HT-29 (cell line): ENCODE measurements at regions not wholly inside any gene's neighbourhood (a gene's known extent, or its start where the extent isn't known, plus 50 kb on each side); places are given as distances from the start of the nearest gene placed in this dataset.
"Not testable (repeated sequence)": the region's sequence is repeated elsewhere in the genome, so short reads cannot be mapped to it uniquely, and the experiment has no call there.

Experiments
- DNase-seq: peaks from one replicate; pipeline ENCODE4 v3.0.0-alpha.2; 2015; ENCODE audit warnings: low spot score

- DNase-seq, result no peak
Measured at GRCh38 chr5:66348387-66349125, 204.5 kb downstream of the SREK1 start.

GRCh38 chr5:66351813-66352212 is 207.7 kb downstream of the SREK1 start:
- no peak for DNase-seq

DNA sequence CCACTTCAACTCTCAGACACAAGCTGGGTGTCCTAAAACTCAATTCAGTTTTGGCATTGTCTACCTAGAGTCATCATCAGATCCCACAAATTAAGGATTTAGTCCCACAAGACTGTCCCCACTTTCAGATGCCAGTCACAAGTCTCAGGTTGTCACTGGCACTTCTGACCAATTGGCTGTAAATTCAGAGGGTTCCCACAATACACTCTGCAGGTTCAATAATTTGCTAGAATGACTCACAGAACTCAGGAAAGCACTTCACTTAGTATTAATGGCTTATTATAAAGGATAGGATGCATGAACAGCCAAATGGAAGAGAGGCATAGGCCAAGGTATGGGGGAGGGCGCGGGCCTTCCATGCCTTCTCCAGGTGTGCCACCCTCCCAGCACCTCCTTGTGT is 209.1 kb downstream of the SREK1 start:
- DNase-seq, result no peak

- peak; percentile 7 for DNase-seq
Measured at GRCh38 chr5:66354422-66354821, 210.3 kb downstream of the SREK1 start.

GRCh38 chr5:66356011-66356565 is 212.0 kb downstream of the SREK1 start:
- DNase-seq, result no peak

- no peak for DNase-seq
Measured at GRCh38 chr5:66358741-66359140, 214.6 kb downstream of the SREK1 start.

DNA sequence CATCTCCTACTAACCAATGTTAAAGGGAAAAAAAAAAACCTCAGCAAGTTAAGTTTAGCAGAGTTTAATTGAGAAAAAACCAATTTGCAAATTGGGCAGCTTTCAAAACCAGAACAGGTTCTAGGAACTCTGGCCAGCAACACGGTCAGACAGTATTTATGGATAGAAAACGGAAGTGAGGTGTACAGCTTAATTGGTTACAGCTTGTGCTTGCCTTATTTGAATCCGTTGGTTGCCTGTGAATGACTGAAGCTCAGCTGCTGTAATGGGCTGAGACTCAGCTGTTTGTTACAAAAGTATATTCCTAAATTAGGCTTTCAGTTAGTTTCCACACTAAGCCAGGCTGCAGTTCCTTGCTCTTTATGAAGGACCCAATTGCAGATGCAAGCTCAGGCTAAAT is 217.0 kb downstream of the SREK1 start:
- no peak for DNase-seq

DNA sequence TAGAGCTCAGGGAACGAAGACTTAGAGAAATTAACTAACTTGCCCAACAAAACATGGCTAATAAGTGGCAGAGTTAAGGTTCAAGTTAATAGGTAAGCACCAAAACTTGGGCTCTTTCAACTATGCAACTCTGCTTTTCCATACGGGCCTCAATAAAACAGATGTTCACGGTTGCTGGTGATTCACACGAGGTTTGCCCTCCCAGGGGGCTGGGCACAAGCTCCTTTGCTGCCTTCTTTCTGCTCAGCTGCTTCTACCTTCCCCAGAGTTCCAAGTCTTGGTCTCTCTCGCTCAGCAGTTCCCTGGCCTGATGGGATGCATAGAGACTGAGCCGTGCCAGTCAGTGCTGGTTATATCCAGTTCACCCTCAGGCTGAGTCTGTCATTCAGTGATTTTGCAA is 217.9 kb downstream of the SREK1 start:
- DNase-seq, result no peak

DNA sequence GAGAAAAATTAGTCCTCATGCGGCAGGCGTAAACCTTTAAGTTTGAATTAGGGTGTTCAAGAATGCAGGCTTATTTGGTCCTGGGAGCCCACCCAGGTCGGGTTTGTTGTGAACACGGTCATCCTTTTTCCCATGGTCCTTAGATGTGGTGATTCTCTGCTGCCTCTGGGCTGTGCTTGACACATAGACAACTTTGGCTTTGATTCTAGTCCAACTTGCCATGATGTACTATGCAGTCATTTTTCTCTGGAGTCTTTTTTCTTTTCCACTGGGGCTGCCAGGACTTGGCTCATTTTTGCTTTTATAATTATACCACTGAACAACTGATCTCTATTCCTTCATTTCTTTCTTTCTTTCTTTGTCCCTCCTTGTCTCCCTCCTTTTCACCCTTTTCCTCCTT is 218.6 kb downstream of the SREK1 start:
- DNase-seq, result no peak

- no peak for DNase-seq
Measured at GRCh38 chr5:66363097-66363496, 219.0 kb downstream of the SREK1 start.

GRCh38 chr5:66364186-66364585 is 220.1 kb downstream of the SREK1 start:
- no peak for DNase-seq

DNA sequence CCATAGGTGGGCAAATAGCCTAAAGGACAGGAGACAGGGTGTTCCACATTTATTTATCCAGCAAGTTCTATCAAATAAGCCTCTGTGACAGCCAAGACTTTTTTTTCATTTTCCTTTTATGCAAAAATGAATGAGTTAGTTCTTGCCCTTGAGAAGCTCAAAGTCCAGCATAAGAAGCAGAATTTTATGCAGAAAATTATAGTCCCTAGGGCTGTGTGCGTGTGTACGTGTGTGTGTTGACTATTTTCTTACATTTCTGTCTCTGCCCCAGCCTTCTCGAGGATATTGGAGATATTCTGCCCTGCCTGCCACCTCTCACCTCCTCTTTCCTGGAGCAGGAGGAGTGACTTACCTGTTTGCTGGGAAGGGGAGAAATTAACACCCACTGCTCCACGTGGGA is 221.9 kb downstream of the SREK1 start:
- DNase-seq, result no peak

DNA sequence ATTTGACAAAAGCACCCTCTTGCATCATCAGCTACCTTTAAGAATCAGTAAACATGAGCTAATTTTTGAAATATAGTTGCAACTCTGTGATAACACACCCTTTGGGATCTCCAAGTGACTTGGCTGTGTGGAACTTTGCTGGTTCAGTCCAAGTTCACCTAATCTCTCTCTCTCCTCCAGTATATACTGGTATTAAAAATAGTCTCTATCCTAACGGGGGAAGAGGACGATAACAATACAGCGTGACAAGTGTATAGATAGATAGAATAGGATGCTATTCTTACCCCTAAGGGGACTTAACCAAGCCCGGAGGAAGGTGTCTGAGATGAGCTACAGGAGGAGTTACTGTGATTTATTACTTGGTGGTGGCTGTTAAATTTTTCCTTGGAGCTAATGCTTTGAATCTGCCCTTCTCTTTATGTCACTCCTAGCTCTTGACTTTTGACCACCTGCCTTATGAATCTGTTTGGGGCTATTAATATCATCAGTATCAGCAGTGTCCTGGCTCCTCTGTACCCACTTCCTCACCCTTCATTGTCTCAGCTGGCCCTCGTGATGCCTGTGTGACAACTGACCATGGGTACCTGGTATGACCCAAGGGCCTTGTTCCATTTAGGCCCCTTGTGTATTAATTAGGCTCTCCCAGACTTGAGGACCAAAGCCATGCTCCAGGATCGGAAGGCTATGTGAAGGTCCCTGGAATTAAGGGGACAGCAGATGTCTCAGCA is 223.9 kb downstream of the SREK1 start:
- no peak for DNase-seq

DNA sequence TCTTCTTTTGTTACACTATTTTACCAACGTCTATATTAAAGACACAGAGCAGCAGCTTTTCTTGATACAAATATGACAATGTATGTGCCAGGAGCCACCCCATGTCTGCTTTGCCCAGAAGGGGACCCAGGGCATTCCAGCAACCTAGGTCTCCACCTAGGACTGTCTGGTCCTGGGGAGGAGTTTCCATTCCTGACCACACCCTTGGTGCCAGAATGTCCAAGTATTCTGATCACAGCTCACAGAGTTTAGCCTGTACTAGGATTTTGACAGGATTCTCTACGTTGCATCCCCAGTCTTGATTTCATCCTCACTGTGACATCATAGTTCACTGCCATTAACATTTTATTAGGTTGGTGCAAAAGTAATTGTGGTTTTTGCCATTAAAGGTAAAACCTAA is 224.7 kb downstream of the SREK1 start:
- DNase-seq, result no peak

- DNase-seq, result no peak
Measured at GRCh38 chr5:66377747-66378146, 218.4 kb upstream of the MAST4 start.

GRCh38 chr5:66378407-66378806 is 217.8 kb upstream of the MAST4 start:
- no peak for DNase-seq

DNA sequence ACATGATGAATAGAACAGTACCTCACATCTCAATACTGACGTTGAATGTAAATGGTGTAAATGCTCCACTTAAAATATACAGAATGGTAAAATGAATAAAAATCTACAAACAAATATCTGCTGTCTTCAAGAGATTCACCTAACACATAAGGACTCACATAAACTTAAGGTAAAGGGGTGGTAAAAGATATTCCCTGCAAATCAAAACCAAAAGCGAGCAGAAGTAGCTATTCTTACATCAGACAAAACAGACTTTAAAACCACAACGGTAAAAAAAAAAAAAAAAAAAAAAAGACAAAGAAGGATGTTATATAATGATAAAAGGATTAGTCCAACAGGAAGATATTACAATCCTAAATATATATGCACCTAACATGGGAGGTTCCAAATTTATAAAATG is 214.0 kb upstream of the MAST4 start:
- DNase-seq, result no peak

DNA sequence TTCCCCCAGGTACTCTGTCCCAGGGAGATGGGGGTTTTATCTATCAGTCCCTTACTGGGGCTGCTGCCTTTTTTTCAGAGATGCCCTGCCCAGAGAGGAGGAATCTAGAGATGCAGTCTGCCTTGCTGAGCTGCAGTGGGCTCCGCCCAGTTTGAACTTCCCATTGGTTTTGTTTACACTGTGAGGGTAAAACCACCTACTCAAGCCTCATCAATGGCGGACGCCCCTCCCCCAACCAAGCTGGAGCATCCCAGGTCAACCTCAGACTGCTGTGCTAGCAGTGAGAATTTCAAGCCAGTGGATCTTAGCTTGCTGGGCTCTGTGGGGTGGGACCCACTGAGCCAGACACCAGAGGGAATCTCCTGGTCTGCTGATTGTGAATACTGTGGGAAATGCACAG is 191.0 kb upstream of the MAST4 start:
- DNase-seq, result not testable (repeated sequence)

- DNase-seq, result no peak
Measured at GRCh38 chr5:66406761-66407336, 189.3 kb upstream of the MAST4 start.

GRCh38 chr5:66407765-66408164 is 188.4 kb upstream of the MAST4 start:
- no peak for DNase-seq

- DNase-seq, result no peak
Measured at GRCh38 chr5:66408576-66408975, 187.6 kb upstream of the MAST4 start.

DNA sequence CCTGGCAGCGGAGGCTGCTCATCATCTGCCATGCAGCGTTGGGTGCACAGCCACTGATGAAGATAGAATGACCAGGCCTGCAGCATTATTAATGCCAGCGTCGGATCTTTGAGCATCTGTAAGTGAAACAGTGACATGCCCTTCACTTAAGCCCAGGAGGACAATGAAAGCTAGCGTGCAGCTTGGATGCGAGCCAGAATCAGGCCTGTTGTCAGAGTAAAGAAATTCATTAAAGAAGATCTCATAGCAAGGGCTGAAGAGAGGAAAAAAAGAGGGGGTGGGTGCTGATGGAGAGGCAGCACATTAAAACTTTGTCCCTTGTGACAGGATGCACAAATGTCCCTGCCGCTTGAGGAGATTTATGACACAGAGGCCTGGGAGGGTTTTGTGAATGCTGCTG is 186.1 kb upstream of the MAST4 start:
- DNase-seq, result no peak

GRCh38 chr5:66411701-66412100 is 184.5 kb upstream of the MAST4 start:
- DNase-seq, result no peak
